Progenitor cell of endocrine pancreas (in vitro differentiated cells): ENCODE measurements at regions not wholly inside any gene's neighbourhood (a gene's known extent, or its start where the extent isn't known, plus 50 kb on each side); places are given as distances from the start of the nearest gene placed in this dataset.

Experiments
- DNase-seq: peaks from one replicate; pipeline ENCODE4 v3.0.0; 2021; ENCODE audit warnings: low spot score; ENCODE audit not compliant: unreplicated experiment
- H3K27ac Mint-ChIP-seq: 2 replicates; pipeline ENCODE4 v1.8.0; 2021; ENCODE audit warnings: mild to moderate bottlenecking, moderate library complexity, mixed read lengths
- H3K27me3 Mint-ChIP-seq: 2 replicates; pipeline ENCODE4 v1.8.0; 2021; ENCODE audit warnings: mixed read lengths
- H3K36me3 Mint-ChIP-seq: 2 replicates; pipeline ENCODE4 v1.8.0; 2022; ENCODE audit warnings: mixed read lengths; ENCODE audit not compliant: insufficient read depth
- H3K4me1 Mint-ChIP-seq: 2 replicates; pipeline ENCODE4 v1.8.0; 2021; ENCODE audit warnings: low read depth, mixed read lengths
- H3K4me3 Mint-ChIP-seq: 2 replicates; pipeline ENCODE4 v1.8.0; 2021; ENCODE audit warnings: low read depth, mild to moderate bottlenecking, moderate library complexity, mixed read lengths
- H3K9me3 Mint-ChIP-seq: 2 replicates; pipeline ENCODE4 v1.8.0; 2021; ENCODE audit warnings: low read depth, mixed read lengths
- TF ChIP-seq, protein P1 (sequence below): fragments of 200-600 bp; sonication (generic); IDR thresholded peaks from one replicate; pipeline ENCODE4 v1.5.0; 2021; ENCODE audit warnings: antibody characterized with exemption, mild to moderate bottlenecking; ENCODE audit not compliant: unreplicated experiment

DNA sequence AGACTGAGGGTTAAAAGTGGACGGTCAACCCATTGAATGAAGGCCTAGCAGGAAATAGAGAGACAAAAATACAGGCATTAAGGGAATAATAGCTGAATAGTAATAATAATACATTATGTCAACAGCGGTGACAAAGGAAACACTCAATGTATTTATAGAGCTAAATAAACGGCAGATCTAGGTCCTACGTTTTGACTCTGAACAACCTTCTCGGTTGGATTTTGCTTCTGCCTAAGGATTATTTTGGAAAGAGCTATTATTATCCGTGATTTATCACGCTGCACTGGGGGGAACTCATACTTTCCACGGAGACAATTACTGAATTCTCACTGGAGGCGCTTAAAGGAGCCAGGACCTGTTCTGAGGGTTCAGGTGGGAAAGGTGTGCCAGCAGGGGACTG is 118.2 kb upstream of the KIRREL3 start:
- TF ChIP-seq, protein P1, sequence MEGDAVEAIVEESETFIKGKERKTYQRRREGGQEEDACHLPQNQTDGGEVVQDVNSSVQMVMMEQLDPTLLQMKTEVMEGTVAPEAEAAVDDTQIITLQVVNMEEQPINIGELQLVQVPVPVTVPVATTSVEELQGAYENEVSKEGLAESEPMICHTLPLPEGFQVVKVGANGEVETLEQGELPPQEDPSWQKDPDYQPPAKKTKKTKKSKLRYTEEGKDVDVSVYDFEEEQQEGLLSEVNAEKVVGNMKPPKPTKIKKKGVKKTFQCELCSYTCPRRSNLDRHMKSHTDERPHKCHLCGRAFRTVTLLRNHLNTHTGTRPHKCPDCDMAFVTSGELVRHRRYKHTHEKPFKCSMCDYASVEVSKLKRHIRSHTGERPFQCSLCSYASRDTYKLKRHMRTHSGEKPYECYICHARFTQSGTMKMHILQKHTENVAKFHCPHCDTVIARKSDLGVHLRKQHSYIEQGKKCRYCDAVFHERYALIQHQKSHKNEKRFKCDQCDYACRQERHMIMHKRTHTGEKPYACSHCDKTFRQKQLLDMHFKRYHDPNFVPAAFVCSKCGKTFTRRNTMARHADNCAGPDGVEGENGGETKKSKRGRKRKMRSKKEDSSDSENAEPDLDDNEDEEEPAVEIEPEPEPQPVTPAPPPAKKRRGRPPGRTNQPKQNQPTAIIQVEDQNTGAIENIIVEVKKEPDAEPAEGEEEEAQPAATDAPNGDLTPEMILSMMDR, result no peak
- H3K4me1 Mint-ChIP-seq, result peaks cover 39% of the 10 kb centered on the region
- H3K36me3 Mint-ChIP-seq, result no peaks in the 10 kb centered on the region
- no peak overlapping the region for H3K27ac Mint-ChIP-seq
- H3K9me3 Mint-ChIP-seq, result no peaks in the 10 kb centered on the region
- peaks cover 3% of the 10 kb centered on the region for H3K27me3 Mint-ChIP-seq
- no peak for DNase-seq
- no peak overlapping the region for H3K4me3 Mint-ChIP-seq

DNA sequence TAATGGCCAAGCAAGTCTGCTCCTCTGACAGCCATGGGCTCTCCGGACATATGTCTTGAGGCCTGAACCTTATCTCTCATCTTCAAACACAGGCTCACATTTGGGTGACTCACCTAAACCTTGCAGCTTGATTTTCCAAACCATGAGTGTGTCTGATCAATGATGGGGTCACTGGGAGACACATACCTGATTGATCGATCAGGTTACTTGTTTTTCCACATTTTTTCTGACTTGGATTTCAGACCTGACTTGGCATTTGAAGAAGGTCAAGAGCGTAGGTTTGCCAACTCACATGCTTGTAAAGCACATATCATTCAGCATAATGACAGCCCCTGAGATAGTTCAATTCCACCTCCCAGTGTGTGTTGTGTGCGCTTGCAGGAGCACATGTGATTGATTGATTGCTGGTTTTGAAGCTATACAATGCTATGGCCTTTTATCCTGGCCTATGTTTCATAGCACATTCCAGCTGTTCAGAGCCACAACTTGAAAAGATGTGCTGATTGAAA is 116.7 kb upstream of the KIRREL3 start:
- TF ChIP-seq, protein P1, result no peak
- H3K4me1 Mint-ChIP-seq, result peaks cover 41% of the 10 kb centered on the region
- DNase-seq, result peak; percentile 15
- no peaks in the 10 kb centered on the region for H3K9me3 Mint-ChIP-seq
- H3K27ac Mint-ChIP-seq, result peak overlapping the region; percentile 60
- peaks cover 5% of the 10 kb centered on the region for H3K27me3 Mint-ChIP-seq
- H3K36me3 Mint-ChIP-seq, result no peaks in the 10 kb centered on the region
- H3K4me3 Mint-ChIP-seq, result no peak overlapping the region

DNA sequence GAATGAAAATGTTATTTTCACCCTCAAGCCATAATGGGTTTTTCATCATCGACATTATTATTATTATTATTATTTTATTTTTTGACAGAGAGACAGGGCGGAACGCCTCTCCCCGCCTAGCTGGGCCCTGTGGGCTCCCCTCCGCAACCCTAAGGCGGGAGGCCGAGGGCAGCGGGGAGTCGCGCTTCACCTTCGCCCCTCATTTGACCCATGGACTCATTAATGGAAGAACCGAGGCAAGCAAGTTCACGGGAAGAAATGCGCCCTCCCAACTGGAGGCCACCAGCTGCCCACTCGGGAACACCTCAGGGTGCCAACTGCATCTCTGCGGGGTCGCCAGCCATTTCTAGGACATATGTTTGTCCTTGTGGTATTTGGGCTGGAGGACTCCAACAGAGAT is 115.3 kb upstream of the KIRREL3 start:
- Mint-ChIP-seq H3K27me3 (peaks cover 6% of the 10 kb centered on the region), H3K27ac (no peak overlapping the region), H3K4me1 (peaks cover 42% of the 10 kb centered on the region), H3K4me3 (no peak overlapping the region), H3K36me3 (no peaks in the 10 kb centered on the region), H3K9me3 (no peaks in the 10 kb centered on the region)
- TF ChIP-seq, protein P1, result no peak
- DNase-seq, result no peak

DNA sequence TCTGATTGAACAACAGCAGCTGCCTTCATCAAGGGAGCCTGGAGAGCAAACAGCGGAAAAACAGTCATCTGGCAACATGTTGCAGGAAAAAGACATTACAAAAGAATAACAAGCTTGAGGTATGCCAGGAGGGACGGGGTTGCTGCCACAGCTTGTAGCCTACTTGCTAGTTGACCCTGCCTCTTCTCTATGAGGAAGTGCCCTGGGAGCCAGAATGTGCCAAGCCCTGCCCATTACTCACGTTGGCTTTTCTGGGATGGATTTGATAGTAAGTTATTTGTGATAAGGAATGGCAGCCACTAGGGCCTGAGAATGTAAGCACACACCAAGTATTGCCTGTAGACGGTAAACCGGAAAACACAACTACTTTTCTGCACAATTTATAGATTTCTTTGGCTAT is 113.5 kb upstream of the KIRREL3 start:
- peaks cover 6% of the 10 kb centered on the region for H3K27me3 Mint-ChIP-seq
- no peak for DNase-seq
- H3K36me3 Mint-ChIP-seq, result no peaks in the 10 kb centered on the region
- peaks cover 52% of the 10 kb centered on the region for H3K4me1 Mint-ChIP-seq
- no peak overlapping the region for H3K4me3 Mint-ChIP-seq
- H3K9me3 Mint-ChIP-seq, result no peaks in the 10 kb centered on the region
- TF ChIP-seq, protein P1, result no peak
- H3K27ac Mint-ChIP-seq, result no peak overlapping the region

DNA sequence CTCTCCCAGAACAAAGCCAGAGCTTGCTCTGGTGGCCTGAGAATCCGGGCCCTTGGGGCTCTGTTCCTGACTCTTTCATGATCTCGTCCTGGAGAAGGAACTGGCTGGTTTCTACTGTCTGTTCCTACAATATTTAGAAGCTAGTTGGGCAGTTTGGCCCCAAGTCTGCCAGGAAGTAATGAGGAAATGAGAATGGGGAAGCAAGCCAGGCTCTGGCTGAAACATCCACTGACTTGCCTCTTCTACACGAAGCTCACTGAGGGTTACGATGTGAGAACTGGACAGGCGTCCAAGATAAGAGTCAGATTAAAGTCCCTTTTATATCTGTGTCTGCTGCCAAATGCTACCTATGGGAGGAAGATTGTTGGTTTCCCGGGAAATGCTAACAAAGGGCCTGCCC is 110.0 kb upstream of the KIRREL3 start:
- no peak overlapping the region for H3K27ac Mint-ChIP-seq
- no peak overlapping the region for H3K4me3 Mint-ChIP-seq
- no peaks in the 10 kb centered on the region for H3K36me3 Mint-ChIP-seq
- peaks cover 6% of the 10 kb centered on the region for H3K27me3 Mint-ChIP-seq
- TF ChIP-seq, protein P1, result no peak
- peaks cover 52% of the 10 kb centered on the region for H3K4me1 Mint-ChIP-seq
- DNase-seq, result no peak
- H3K9me3 Mint-ChIP-seq, result no peaks in the 10 kb centered on the region
